ENCODE measurements at regions not wholly inside any gene's neighbourhood (a gene's known extent, or its start where the extent isn't known, plus 50 kb on each side); places are given as distances from the start of the nearest gene placed in this dataset.

DNA sequence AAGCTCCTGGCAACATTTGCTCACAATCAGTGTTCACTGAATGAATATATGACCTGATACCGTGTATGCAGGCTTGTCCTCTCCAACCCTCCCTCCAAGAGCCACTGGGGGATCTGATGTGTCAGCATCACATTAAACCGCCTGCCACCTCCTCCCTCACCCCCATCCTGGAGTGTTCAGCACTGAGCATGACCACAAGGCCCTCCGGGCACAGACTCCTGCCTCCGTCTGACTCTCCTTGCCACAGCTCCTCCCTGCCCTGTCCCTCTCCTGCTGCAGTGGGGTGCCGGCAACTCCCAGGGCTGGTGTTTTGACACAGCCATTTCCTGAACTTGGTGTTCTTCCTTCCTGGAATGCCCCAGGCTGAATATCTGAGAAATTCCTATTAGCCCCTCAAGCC lies 136.7 kb downstream of the FCRL5 start:
- TF ChIP-seq, protein P1, sequence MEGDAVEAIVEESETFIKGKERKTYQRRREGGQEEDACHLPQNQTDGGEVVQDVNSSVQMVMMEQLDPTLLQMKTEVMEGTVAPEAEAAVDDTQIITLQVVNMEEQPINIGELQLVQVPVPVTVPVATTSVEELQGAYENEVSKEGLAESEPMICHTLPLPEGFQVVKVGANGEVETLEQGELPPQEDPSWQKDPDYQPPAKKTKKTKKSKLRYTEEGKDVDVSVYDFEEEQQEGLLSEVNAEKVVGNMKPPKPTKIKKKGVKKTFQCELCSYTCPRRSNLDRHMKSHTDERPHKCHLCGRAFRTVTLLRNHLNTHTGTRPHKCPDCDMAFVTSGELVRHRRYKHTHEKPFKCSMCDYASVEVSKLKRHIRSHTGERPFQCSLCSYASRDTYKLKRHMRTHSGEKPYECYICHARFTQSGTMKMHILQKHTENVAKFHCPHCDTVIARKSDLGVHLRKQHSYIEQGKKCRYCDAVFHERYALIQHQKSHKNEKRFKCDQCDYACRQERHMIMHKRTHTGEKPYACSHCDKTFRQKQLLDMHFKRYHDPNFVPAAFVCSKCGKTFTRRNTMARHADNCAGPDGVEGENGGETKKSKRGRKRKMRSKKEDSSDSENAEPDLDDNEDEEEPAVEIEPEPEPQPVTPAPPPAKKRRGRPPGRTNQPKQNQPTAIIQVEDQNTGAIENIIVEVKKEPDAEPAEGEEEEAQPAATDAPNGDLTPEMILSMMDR (IDR thresholded peaks at IDR 0.05), result no peak
- TF ChIP-seq POLR2AphosphoS5 (IDR thresholded peaks at IDR 0.05) (no peak), POLR2A (IDR thresholded peaks at IDR 0.05) (no peak)

Measured in breast epithelium (tissue), 3 donors.